ENCODE measurements at regions not wholly inside any gene's neighbourhood (a gene's known extent, or its start where the extent isn't known, plus 50 kb on each side); places are given as distances from the start of the nearest gene placed in this dataset.

DNA sequence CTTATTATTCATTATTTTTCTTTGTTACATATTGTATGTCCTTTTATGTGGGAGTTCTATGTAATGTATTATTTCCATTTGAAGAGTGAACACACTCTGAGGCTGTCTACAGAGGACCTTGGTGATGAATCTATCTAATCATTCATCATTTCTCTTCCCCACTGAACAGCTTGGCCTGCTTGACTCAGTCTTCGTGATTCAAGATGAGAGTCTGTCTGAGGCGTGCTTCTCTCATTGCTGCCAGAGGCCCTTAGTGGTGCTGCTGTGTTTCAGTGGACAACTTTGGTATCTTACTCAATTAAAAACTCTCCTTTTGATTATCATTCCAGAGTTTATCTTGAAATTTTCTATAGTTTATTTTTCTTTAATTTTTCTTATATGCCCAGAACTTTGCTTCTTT, 318.1 kb upstream of the DAB2 start:
- no peaks in the 10 kb centered on the region for H3K79me2 ChIP-seq (ENCODE audit: low read length)
- no peak overlapping the region for H3K27ac ChIP-seq (ENCODE audit: low read length)
- no peak overlapping the region for H2AFZ ChIP-seq (ENCODE audit: low read depth, low read length)
- no peaks in the 10 kb centered on the region for H3K9me3 ChIP-seq (ENCODE audit: insufficient read depth, low read length)
- H3K4me2 ChIP-seq (ENCODE audit: low read length) = no peak overlapping the region
- H3K27me3 ChIP-seq (ENCODE audit: low read depth, low read length) = no peaks in the 10 kb centered on the region
- no peak overlapping the region for H3K9ac ChIP-seq (ENCODE audit: low read length)
- no peaks in the 10 kb centered on the region for H3K4me1 ChIP-seq (ENCODE audit: low read length)
- H3K4me3 ChIP-seq (ENCODE audit: low read length) = no peak overlapping the region
- no peaks in the 10 kb centered on the region for H3K36me3 ChIP-seq (replicated peaks; ENCODE audit: low read depth, low read length)
- TF ChIP-seq, protein P1, sequence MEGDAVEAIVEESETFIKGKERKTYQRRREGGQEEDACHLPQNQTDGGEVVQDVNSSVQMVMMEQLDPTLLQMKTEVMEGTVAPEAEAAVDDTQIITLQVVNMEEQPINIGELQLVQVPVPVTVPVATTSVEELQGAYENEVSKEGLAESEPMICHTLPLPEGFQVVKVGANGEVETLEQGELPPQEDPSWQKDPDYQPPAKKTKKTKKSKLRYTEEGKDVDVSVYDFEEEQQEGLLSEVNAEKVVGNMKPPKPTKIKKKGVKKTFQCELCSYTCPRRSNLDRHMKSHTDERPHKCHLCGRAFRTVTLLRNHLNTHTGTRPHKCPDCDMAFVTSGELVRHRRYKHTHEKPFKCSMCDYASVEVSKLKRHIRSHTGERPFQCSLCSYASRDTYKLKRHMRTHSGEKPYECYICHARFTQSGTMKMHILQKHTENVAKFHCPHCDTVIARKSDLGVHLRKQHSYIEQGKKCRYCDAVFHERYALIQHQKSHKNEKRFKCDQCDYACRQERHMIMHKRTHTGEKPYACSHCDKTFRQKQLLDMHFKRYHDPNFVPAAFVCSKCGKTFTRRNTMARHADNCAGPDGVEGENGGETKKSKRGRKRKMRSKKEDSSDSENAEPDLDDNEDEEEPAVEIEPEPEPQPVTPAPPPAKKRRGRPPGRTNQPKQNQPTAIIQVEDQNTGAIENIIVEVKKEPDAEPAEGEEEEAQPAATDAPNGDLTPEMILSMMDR (IDR thresholded peaks at IDR 0.05; ENCODE audit: low read depth, low read length) = no peak
- no peak for TF ChIP-seq EZH2phosphoT487 (IDR thresholded peaks at IDR 0.05; ENCODE audit: low read depth)
- no peaks in the 10 kb centered on the region for H4K20me1 ChIP-seq (ENCODE audit: insufficient read depth, low read length)

DNA sequence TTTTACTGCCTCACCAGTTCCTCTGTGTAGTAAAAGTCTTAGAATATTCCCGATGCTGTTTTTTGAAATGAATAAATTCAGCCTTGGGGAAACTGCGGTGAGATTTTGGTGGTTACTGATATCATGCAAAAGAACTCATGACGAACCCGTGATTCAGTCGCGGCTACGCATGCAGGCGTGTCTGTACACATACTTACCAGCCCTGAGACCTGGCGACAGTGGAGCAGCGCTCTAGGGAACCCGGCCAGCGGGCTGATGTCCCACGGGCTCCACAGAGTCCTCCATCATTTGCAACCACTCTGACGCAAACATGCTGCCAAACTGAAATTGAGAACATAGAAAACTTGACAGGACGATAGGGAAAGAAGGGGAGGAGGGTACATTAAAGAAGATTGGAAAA, 315.6 kb upstream of the DAB2 start:
- H4K20me1 ChIP-seq (ENCODE audit: insufficient read depth, low read length) = no peaks in the 10 kb centered on the region
- H3K79me2 ChIP-seq (ENCODE audit: low read length) = no peaks in the 10 kb centered on the region
- H3K9ac ChIP-seq (ENCODE audit: low read length) = no peak overlapping the region
- no peaks in the 10 kb centered on the region for H3K27me3 ChIP-seq (ENCODE audit: low read depth, low read length)
- no peaks in the 10 kb centered on the region for H3K9me3 ChIP-seq (ENCODE audit: insufficient read depth, low read length)
- no peaks in the 10 kb centered on the region for H3K4me1 ChIP-seq (ENCODE audit: low read length)
- H3K27ac ChIP-seq (ENCODE audit: low read length) = no peak overlapping the region
- TF ChIP-seq, protein P1 (IDR thresholded peaks at IDR 0.05; ENCODE audit: low read depth, low read length) = no peak
- TF ChIP-seq EZH2phosphoT487 (IDR thresholded peaks at IDR 0.05; ENCODE audit: low read depth) = no peak
- H3K4me3 ChIP-seq (ENCODE audit: low read length) = no peak overlapping the region
- H3K36me3 ChIP-seq (replicated peaks; ENCODE audit: low read depth, low read length) = no peaks in the 10 kb centered on the region
- no peak overlapping the region for H3K4me2 ChIP-seq (ENCODE audit: low read length)
- no peak overlapping the region for H2AFZ ChIP-seq (ENCODE audit: low read depth, low read length)

DNA sequence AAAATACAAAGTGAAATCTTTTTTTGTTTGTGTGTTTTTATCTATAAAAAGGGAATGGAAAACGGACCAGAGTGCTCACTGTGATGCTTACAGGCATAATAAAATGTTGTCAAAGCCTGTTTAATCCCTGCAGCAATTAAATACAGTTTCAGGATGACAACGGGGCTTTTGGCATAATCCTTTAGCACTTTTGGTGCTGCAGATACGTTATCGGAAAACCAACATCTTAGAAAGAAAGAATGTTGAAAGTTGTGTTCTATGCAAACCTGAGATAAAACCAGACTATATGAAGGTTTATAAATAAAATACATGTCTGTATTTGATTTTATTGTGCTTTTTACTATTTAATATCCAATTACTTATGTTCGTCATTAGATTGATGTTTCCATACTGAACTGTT, 307.4 kb upstream of the DAB2 start:
- no peaks in the 10 kb centered on the region for H3K79me2 ChIP-seq (ENCODE audit: low read length)
- H3K9ac ChIP-seq (ENCODE audit: low read length) = no peak overlapping the region
- H3K9me3 ChIP-seq (ENCODE audit: insufficient read depth, low read length) = no peaks in the 10 kb centered on the region
- no peaks in the 10 kb centered on the region for H3K27me3 ChIP-seq (ENCODE audit: low read depth, low read length)
- H3K27ac ChIP-seq (ENCODE audit: low read length) = no peak overlapping the region
- no peaks in the 10 kb centered on the region for H4K20me1 ChIP-seq (ENCODE audit: insufficient read depth, low read length)
- TF ChIP-seq EZH2phosphoT487 (IDR thresholded peaks at IDR 0.05; ENCODE audit: low read depth) = no peak
- TF ChIP-seq, protein P1 (IDR thresholded peaks at IDR 0.05; ENCODE audit: low read depth, low read length) = no peak
- H3K36me3 ChIP-seq (replicated peaks; ENCODE audit: low read depth, low read length) = no peaks in the 10 kb centered on the region
- H3K4me3 ChIP-seq (ENCODE audit: low read length) = no peak overlapping the region
- H3K4me1 ChIP-seq (ENCODE audit: low read length) = no peaks in the 10 kb centered on the region
- no peak overlapping the region for H2AFZ ChIP-seq (ENCODE audit: low read depth, low read length)
- no peak overlapping the region for H3K4me2 ChIP-seq (ENCODE audit: low read length)

DNA sequence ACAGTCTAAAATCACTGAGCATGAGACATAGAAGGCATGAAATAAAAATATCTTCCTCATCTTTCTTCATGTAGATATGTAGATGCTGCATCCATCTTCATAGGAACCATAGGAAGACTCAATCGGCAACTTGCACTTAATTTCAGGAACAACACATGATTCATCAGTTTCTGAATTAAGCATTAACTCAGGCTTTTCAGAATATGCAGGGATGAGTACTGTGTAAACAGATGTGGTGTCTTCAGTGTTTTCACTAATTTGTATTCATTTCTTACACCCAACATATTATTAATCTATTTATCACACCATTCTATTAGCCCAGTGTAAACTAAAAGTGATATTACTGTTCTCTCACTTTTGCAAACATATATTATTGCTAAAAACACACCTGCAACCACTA, 305.9 kb upstream of the DAB2 start:
- Histone ChIP-seq H3K27me3 (ENCODE audit: low read depth, low read length) (no peaks in the 10 kb centered on the region), H3K4me1 (ENCODE audit: low read length) (no peaks in the 10 kb centered on the region), H3K27ac (ENCODE audit: low read length) (no peak overlapping the region), H4K20me1 (ENCODE audit: insufficient read depth, low read length) (no peaks in the 10 kb centered on the region), H3K4me2 (ENCODE audit: low read length) (no peak overlapping the region), H3K4me3 (ENCODE audit: low read length) (no peak overlapping the region), H3K79me2 (ENCODE audit: low read length) (no peaks in the 10 kb centered on the region), H3K9ac (ENCODE audit: low read length) (no peak overlapping the region), H3K9me3 (ENCODE audit: insufficient read depth, low read length) (no peaks in the 10 kb centered on the region), H3K36me3 (replicated peaks; ENCODE audit: low read depth, low read length) (no peaks in the 10 kb centered on the region), H2AFZ (ENCODE audit: low read depth, low read length) (no peak overlapping the region)
- no peak for TF ChIP-seq EZH2phosphoT487 (IDR thresholded peaks at IDR 0.05; ENCODE audit: low read depth)
- TF ChIP-seq, protein P1 (IDR thresholded peaks at IDR 0.05; ENCODE audit: low read depth, low read length) = no peak

Measured in OCI-LY3 (cell line).